NCI-H748 (cell line): ENCODE measurements at regions not wholly inside any gene's neighbourhood (a gene's known extent, or its start where the extent isn't known, plus 50 kb on each side); places are given as distances from the start of the nearest gene placed in this dataset.

Experiments
- DNase-seq: peaks from one replicate; lab custom pipeline; 2025; ENCODE audit not compliant: unreplicated experiment; lab: John Stamatoyannopoulos, UW

DNA sequence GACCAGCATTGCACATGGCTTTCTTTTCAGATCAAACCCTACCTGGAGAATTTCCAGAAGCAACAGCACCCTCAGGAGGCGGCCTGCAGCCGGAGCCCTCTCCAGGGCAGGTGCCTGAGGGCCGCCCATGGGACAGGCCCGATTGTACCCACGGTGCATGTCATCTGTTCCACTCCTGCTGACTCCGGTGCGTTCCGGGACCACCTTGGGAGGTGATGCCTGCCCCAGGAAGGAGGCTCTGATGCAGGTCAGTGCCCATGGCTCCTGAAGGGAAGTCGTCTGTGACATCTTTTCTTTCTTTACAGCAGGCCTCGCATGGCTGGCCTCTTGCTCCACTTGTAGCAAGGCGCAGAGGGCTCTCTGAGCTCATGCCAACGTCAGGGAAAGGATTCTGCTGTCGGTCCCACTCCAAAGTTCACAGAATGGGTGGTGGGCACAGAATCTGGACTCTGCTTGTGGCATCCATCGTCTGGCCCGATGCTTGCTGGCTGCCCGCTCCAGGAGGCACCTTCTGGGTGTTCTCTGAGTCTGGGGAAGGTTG lies 160.7 kb upstream of the RTL1 start:
- DNase-seq: no peak

DNA sequence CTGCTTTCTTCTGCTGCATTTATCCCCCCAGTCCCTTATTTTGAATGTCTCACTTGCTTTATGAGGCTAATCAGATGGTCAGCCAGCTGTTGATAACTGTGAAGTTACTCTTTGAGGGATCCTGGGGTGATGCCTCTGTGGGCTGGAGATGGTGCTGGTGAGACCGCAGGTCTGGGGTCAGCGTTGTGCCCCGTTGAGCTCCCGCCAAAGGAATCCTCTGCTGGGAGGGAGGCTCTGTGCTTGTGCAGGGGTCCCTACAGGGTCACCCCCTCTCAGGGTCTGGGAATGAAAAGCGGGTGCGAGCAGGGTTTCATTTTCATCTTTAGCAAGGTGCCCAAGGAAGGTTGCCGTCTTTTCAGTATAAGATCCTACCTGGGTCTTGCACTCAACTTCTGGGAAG lies 161.2 kb upstream of the RTL1 start:
- no peak for DNase-seq

DNA sequence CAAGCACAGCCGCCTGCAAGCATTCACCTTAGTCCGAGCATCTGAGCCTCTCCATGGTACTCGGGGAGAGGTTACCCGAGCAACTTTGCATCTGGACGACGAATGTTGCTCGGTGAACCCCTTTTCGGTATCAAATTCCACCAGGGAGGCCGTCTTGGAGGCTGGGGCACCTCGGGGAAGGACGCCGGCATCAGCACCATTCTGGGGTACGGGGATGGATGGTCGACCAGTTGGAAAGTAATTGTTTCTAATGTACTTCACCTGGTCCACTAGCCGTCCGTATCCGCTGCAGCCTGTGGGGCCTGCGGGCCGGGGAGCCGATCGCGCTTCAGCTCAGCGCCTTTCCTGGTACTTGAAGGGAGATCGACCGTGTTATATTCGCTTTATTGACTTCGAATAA lies 161.7 kb upstream of the RTL1 start:
- DNase-seq: no peak

DNA sequence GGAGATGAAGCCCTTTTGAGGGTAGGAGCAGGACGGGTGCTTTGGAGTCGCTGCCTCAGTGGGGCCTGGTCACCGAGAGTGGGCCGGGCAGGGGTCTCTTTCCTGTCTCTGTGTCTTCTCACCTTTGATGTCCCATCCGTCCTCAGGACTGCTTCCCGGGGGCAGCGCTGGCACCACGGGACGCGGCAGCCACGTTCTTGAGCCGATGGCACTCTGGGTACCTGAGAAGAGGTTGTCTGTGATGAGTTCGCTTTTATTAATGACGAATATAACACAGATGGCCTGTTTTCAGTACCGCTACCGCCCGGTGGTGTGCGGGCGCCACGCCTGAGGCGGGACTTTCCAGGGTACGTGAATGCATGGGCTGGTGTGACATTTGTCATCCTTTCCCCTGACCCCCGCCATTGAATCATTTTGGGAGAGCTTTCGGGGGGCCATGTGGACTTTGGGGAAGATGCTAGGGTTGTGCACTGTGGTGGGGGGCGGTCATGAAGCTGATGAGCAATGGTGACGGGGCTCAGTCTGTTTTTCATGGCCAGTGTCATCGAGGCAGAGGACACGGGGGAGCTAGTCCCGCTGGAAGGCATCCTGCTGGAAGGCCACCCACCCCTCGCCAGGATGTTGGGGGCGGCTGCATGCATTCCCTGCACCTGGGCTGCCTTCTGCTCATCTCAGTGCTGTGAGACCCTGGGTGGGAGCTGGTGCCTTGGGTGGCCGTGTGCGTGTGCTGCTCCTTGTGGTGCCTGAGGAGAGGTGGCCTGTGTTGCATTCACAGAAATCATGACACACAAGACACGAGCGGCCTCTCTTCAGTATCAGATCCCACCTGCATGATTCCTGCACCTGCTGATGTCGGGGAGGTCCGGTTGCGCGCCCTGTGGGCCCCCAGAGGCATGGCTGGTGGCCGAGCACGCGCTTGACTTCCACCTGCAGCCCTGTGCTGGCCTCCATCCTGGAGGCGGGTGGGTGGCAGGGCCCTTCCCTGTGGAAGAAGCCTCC lies 162.5 kb upstream of the RTL1 start:
- no peak for DNase-seq

DNA sequence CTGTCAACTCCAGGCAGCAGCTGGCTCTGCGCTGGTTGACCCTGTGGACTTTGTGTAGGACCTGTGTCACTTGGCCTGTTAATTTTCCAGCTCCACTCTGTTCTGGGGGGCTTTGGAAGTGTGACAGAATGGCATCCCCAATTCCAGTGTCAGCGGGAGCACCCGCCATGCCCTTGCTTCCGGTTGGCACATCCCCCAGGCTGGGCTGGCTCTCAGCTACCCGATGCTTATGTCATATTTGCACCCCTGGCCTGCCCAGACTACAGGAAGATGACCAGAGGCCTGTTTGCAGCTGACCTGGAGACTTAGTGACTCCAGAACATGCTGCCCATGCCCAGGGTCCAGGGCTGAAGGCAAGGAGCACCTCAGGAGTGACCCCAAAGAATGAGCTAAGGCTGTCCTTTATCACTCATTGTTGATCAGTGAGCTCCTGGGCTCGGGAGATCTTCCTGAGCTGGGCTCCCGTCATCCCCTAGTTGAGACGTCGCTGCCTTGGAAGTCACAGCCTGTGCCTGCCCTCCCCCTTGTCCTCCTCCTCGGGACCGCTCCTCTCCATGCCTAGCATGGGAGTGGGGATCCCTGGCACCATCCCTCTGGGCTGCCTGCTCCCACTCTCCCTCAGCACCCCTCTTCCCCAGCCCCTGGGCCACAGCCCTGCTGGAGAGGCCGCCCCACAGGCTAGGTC lies 163.4 kb upstream of the RTL1 start:
- no peak for DNase-seq

DNA sequence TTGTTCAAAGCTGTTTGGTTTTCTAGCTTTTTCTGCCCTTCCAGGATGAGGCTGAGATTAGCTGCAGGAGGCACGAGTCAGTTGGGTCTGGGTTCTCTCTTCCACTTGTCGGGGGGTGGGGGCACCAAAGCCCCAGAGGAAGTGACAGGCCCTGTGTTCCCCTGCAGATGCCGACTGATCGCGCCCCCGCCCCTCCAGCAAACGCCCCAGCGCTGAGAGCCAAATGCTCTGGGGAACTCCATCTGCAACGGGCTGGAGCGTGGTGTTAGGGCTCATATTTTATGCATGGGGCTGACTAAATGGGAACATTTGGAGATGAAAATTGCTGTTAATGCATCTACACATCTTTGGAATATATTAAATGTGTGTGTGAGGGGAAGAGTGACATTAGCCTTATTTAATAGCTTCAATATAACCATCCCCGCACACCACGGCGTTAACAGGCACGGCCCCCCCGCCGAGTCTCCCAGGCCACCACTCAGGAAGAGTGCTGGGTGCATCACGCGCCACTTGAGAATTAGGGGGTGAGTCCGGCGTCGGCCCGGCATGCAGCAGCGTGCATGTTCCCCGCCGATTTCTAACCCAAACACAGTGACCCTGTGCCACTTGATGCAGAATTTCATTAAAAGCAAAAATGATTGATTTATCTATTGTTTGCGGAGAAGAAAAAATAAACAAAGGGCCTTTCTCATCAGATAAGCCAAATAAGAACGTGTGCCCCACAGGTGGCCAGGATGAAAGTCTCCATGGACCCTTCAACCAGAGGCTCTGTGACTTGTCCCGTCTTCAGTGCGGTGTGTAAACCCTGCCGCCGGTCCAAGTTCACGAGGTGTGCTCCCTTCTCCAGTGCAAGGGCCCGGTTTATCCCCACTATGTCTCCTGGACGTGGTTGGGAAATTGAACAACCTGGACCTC lies 165.0 kb upstream of the RTL1 start:
- no peak for DNase-seq

DNA sequence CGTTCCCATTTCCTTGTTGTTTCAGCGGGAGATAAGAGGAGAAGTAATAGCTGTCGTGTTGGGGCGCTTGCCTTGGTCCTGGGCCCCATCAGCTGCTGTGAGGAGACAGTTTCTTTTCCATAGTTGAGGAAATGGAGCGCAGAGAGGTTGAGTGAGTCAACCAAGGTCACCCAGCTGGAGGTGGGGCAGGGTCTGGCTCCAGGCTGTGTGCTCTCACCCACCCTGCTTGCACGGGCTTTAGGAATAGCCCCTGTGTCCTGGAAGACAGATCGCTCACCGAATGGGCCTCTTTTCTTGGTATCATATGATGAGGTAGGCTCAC lies 165.7 kb upstream of the RTL1 start:
- DNase-seq: no peak

DNA sequence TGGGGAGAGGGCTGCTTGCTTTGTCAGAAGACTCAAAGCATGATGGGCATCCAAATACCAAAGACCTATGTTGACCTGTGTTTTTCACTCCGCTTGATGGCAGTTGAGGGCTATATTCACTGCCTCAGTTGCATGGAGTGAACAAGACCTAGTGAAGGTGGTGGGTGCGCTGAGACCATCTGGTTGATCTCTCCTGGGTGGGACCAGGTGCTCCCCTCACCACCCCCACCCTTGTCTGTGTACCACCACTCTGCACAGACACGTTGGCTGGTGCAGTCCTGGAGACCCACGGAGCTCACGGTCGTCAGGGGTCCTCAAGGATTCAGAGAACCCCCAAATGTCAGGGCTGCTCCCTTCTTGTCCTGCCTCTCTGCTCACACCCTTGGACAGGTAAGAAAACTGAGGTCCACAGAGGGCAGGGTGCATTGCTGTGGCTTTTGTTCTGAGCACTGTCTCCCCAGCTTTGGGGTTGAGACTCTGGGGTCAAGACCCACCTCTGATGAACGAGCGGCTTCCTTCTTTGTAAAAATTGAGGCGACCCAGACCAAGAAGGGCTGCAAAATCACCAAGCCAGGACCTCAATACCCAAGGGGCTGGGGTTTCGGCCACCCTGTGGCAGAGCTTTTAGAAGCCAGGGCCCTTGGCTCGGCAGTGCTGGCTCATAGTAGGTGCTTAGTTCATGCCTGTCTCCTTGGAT lies 166.3 kb upstream of the RTL1 start:
- no peak for DNase-seq

DNA sequence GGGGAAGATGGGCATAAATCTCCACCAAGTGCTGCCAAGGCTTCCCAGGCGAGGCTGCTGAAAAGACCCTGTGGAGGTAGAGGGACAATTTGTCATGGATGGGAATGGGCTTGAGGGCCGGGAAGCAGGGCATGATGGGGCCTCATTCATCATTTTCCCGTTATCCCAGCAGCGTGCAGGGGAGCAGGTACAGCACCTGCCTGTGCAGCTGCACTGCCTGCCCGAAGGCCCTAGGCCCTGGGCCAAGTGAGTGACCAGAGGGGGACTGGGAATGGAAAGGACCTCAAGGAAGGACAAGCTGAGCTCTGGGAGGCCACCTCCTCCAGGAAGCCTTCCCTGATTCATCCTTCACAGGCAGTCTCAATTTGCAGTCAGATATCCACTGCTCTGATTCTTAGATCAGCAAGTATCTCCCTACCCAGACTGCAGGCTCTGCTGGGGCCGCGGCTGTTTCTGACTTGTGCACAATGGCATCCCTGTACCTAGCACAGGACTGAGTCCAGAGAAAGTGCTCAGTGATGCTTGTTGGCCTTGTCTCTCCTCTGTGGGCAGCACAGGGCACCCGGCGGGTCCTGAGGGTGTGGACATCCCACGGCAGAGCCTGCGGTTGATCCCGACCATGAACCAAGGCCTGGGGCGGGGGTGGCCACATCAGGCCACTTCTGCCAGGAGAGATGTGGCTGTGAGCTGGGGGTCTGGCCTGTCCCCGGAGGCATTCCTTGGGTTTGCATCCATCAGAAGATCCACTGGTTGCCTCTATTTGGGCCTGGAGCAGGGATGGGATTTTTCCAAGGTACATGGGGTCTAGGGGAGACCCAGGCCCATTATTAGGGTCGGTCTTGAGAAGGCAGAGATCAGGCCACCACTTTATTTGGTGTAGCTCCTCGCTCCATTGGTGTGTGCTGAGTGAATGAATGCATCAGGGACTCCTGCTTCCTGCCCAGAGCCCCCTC lies 167.3 kb upstream of the RTL1 start:
- no peak for DNase-seq

DNA sequence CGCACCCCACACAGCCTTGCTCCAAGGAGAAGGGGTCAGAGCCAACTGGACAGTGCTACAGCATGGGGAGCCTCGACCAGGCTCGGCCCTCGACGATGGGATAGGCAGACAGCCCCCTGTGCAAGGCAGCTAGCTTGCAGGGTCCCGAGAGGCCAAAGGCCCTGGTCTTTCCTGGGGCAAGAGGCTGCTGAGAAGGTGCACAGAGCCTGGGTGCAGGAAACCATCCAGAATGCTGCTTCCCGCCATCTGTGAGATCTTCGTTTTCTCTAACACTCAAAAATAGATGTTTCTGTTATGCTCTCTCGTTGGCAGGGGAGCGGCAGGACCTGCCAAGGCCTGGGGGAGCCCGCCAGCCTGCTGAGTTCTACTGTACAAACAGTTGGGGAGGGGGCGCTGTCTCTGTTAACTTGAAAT lies 168.0 kb upstream of the RTL1 start:
- DNase-seq: peak; percentile 36

DNA sequence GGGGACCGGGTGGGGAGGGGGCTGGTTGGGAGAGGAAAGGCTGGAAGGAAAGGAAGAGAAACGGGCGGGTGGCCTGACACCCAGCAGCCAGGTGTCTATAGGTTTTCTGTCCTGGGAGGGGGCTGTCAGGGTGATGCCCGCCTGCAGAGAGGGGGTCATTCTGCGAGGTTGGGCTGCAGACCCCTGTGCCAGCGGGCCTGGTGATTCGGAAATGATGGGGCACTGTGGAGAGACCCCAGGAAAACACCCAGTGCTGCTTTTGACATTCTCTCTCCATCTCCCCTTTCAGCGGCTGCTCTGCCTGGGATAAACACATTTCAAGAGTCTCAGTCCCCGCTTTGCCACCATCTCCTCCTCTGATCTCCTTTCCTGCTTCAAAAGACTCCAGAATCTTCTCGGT lies 168.5 kb upstream of the RTL1 start:
- DNase-seq: no peak

DNA sequence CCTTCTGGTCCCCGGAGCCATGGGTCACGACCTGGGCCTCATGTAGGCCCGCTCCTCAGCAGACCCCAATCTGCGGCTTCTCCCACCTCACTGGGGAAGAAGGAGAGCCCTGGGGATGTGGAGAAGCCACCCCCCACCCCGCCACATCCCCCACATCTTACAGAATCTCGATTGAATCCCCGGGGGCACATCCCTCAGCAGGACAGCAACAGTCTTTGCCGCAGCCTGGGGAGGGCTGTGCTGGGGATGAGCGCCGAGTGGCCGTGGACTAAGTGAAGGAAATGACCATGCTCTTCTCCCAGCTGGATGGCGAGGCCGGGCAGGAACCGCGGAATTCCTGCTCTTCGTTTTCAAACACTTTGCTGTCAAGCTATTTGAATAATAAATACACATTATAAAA lies 169.0 kb upstream of the RTL1 start:
- DNase-seq: no peak

DNA sequence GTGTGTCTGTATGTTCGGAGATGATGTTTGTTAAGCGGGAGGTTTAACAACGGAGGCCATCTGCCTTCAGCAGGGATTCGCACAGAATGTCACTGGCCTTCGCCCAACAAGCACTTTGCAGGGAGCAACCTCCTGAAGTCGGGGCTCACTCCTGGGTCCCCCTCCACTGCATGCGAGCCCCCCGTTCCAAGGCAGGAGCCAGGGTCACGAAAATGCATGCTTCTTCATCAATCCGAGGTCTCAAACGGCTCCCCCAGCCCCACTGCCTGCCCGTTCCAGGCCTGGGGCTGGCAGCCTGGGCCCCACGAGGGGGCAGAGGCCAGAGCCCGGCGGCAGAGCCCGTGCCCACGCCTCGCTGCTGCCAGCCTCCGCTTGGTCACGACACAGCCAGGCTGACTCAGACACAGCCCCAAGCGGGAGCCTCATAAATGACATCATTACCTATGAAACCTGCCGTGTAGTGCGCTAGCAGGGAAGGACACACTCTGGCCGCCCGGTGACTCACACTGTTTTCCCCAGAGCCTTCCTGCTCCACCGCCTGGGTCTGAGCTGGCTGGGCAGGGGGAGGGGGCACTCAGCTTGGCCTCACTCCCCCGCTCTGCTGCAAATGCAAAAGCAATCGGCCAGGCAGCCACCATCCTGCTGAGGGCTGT lies 169.5 kb upstream of the RTL1 start:
- peak; percentile 74 for DNase-seq

DNA sequence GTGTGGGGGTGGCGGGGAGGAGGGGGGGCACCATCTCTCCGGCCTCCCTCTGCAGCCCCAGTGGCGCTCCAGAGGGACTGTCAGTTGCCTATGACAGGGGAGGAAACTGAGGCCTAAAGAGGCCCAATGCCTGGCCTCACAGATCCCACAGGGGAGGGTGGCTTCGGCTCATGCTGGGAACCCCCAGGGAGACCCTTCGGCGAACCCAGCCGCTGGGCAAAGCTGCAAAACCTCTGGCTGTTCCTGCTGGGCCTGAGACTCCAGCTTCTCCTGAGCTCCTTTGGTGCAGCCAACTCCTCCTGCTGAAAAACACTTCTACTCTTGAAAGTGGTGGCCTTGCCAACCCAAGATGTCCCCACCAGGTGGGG lies 170.1 kb upstream of the RTL1 start:
- no peak for DNase-seq

DNA sequence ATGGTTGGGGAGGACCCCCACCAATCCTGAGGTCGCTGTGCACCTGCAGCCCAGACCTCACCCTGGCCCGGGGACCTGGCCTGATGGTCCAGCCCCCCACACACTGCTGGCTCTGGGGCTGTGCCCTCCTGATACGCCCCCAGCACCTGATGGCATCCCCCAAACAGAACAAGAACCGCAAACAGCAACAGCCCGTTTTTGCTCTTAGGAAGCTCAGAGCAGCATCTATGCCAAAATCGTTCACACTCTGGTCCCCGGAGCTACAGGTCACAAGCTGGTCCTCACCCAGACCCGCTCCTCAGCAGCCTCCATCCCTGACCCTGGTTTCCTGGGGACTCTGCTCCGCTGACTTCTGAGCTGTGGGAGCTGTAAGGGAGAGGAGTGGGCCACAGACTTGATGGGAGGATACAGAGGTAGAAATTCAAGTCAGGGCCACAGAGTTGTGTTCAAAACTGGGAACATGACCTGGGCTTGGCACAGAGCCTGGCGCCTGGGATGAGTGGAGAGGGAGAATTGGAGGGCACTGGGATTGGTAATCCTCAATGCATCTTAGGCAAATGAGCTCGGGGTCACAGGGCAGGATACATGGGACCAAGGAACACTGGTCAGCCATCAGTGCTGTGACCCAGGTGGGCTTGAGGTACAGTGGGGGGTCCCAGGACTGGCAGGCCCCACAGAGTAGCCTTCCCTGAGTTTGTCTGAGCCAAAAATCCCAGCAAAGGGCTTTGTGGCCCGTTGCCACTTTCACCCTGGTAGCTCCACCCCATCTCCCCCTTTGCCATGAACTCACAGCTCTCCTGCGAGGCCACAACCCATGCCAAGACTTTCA lies 170.9 kb upstream of the RTL1 start:
- DNase-seq: no peak

DNA sequence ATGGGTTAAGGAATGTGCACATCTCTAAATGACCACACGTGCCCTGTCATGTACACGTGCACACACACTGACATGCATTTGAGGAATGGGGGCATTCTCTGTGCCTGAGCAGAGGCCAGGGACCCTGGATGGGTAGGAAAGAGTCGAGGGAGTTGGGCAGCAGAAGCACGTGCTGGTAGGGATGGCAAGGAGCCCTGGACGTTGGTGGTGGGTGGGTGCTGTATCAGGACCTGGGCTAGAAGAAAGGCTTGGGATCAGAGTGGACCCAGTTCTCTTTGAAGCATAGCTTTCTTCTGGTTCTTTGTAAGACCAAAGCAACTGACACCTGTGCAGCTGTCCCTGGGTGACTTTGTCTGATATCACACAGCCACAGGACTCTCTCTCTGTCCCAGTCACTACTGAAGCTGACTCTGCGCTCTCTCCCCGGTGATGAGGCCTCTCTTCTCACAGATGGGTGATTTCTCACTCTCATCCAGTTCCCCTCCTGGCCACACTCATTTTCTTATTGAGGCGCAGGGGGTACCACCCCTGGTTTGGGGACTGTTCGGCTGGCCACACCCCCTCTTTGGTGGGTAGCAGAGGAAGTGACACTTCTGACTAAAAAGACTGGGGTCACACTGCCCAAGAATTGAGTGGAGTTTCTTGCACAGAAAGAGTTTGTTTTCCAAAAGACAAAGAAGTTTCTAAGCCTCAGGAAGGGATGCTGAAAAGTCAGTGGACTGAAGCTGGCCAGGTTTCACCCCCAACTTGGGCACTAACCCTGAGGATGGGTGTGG lies 171.7 kb upstream of the RTL1 start:
- no peak for DNase-seq

DNA sequence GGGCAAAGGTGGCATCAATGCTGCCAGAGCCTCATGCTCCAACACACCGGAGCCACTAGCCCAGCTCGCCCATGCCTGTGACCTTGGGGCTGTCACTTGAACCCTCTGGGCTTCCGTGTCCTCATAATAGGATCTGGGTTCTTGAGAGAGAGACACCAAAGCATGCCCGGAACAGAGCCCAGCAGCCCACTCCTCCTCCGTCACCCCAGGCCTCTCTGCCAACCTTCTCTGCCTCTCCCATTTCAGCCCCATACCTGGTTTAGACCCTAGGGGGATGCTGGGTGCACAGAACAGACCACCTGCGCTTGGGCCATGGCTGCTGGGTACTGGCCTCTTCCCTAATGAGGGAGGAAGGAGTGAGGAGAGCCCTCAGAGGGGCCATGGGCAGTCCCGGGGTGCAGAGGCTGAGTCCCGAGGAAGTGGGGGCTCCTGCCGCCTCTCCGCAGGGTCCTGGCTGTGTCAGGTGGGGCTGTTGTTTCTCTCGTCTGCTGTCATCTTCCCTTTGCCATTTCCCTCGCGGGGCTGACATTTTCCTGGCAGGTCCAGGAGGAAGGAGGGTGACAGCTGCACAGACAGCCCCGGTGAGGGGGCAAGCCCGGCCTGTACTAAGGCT lies 172.4 kb upstream of the RTL1 start:
- DNase-seq: no peak
